ENCODE measurements at regions not wholly inside any gene's neighbourhood (a gene's known extent, or its start where the extent isn't known, plus 50 kb on each side); places are given as distances from the start of the nearest gene placed in this dataset.
"Not testable (repeated sequence)": the region's sequence is repeated elsewhere in the genome, so short reads cannot be mapped to it uniquely, and the experiment has no call there.

DNA sequence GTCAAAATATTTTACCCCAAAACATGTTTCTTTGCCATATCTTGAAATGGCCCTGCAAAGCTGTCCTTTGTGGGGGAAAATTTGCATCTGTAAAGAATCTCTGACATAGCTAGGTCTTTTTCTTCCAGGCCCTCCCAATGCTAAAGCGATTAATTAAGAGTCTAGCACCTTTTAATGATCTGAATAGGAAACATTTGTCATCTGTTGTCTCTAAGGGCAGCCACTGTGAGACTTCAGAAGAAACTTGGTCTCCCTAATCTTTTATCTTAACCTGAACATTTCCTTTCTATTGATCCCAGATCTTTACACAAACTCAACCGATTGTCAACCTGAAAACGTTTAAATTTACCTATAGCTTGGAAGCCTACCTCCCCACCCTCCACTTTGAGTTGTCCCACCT is 731.6 kb upstream of the AUTS2 start:
- TF ChIP-seq, protein P1, sequence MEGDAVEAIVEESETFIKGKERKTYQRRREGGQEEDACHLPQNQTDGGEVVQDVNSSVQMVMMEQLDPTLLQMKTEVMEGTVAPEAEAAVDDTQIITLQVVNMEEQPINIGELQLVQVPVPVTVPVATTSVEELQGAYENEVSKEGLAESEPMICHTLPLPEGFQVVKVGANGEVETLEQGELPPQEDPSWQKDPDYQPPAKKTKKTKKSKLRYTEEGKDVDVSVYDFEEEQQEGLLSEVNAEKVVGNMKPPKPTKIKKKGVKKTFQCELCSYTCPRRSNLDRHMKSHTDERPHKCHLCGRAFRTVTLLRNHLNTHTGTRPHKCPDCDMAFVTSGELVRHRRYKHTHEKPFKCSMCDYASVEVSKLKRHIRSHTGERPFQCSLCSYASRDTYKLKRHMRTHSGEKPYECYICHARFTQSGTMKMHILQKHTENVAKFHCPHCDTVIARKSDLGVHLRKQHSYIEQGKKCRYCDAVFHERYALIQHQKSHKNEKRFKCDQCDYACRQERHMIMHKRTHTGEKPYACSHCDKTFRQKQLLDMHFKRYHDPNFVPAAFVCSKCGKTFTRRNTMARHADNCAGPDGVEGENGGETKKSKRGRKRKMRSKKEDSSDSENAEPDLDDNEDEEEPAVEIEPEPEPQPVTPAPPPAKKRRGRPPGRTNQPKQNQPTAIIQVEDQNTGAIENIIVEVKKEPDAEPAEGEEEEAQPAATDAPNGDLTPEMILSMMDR (IDR thresholded peaks at IDR 0.05): not testable (repeated sequence)
- TF ChIP-seq POLR2AphosphoS5 (IDR thresholded peaks at IDR 0.05): not testable (repeated sequence)
